HUES6 (cell line): ENCODE measurements at regions not wholly inside any gene's neighbourhood (a gene's known extent, or its start where the extent isn't known, plus 50 kb on each side); places are given as distances from the start of the nearest gene placed in this dataset.
A peak's percentile ranks its signal among the peaks of the same experiment; 100 is the strongest.

Experiments used
- H3K27ac ChIP-seq: 2 replicates; pipeline ENCODE4 v1.7.0; 2013; ENCODE audit warnings: low read depth, mild to moderate bottlenecking, low read length, inconsistent platforms
- H3K27me3 ChIP-seq: 2 replicates; pipeline ENCODE4 v1.6.1; 2013; ENCODE audit warnings: low read length; ENCODE audit not compliant: control insufficient read depth, insufficient read depth
- H3K36me3 ChIP-seq: 2 replicates; pipeline ENCODE4 v1.6.1; 2013; ENCODE audit warnings: low read length; ENCODE audit not compliant: control insufficient read depth, insufficient read depth
- H3K4me1 ChIP-seq: 2 replicates; pipeline ENCODE4 v1.6.1; 2013; ENCODE audit warnings: low read length; ENCODE audit not compliant: control insufficient read depth, insufficient read depth
- H3K4me3 ChIP-seq: 2 replicates; pipeline ENCODE4 v1.5.1; 2013; ENCODE audit warnings: low read depth, low read length
- H3K9ac ChIP-seq: one replicate; pipeline ENCODE4 v1.6.1; 2013; ENCODE audit warnings: mild to moderate bottlenecking, low read length
- H3K9me3 ChIP-seq: 2 replicates; pipeline ENCODE4 v1.6.1; 2013; ENCODE audit warnings: low read depth, low read length; ENCODE audit not compliant: control insufficient read depth, insufficient read depth

GRCh38 chr16:85524630-85525419 lies 88.3 kb upstream of the GSE1 start:
- H3K9me3 ChIP-seq, result no peaks in the 10 kb centered on the region
- H3K36me3 ChIP-seq, result no peaks in the 10 kb centered on the region
- H3K4me1 ChIP-seq, result peaks cover 38% of the 10 kb centered on the region
- no peaks in the 10 kb centered on the region for H3K27me3 ChIP-seq
- H3K9ac ChIP-seq, result peak overlapping the region; percentile 56
- peak overlapping the region; percentile 65 for H3K27ac ChIP-seq
- H3K4me3 ChIP-seq, result no peak overlapping the region

- peak overlapping the region; percentile 56 for H3K9ac ChIP-seq
These were observed 87.5 kb upstream of the GSE1 start for GRCh38 chr16:85525420-85526184.

GRCh38 chr16:85526185-85526974 lies 86.7 kb upstream of the GSE1 start:
- Histone ChIP-seq H3K27me3 (no peaks in the 10 kb centered on the region), H3K9ac (no peak overlapping the region), H3K4me1 (peaks cover 38% of the 10 kb centered on the region), H3K36me3 (no peaks in the 10 kb centered on the region), H3K27ac (no peak overlapping the region), H3K4me3 (no peak overlapping the region), H3K9me3 (no peaks in the 10 kb centered on the region)

More at GRCh38 chr16:85525420-85526184, 87.5 kb upstream of the GSE1 start:
- Histone ChIP-seq H3K4me1 (peaks cover 38% of the 10 kb centered on the region), H3K36me3 (no peaks in the 10 kb centered on the region), H3K4me3 (no peak overlapping the region), H3K9me3 (no peaks in the 10 kb centered on the region), H3K27ac (peak overlapping the region; percentile 65; the same call in 1 of the 2 replicates), H3K27me3 (no peaks in the 10 kb centered on the region)

- Histone ChIP-seq H3K9me3 (no peaks in the 10 kb centered on the region), H3K36me3 (no peaks in the 10 kb centered on the region), H3K27ac (no peak overlapping the region), H3K27me3 (no peaks in the 10 kb centered on the region), H3K4me3 (no peak overlapping the region), H3K4me1 (peaks cover 38% of the 10 kb centered on the region), H3K9ac (no peak overlapping the region)
These were observed 85.9 kb upstream of the GSE1 start for GRCh38 chr16:85527042-85527766.

GRCh38 chr16:85527767-85528297 lies 85.3 kb upstream of the GSE1 start:
- no peaks in the 10 kb centered on the region for H3K27me3 ChIP-seq
- no peak overlapping the region for H3K4me3 ChIP-seq
- H3K9me3 ChIP-seq, result no peaks in the 10 kb centered on the region
- no peak overlapping the region for H3K27ac ChIP-seq
- peaks cover 36% of the 10 kb centered on the region for H3K4me1 ChIP-seq
- H3K36me3 ChIP-seq, result no peaks in the 10 kb centered on the region
- no peak overlapping the region for H3K9ac ChIP-seq

- H3K27me3 ChIP-seq, result no peaks in the 10 kb centered on the region
These were observed 84.4 kb upstream of the GSE1 start for GRCh38 chr16:85528528-85529387.

GRCh38 chr16:85529489-85530369 lies 83.4 kb upstream of the GSE1 start:
- Histone ChIP-seq H3K9ac (no peak overlapping the region), H3K27ac (no peak overlapping the region), H3K9me3 (no peaks in the 10 kb centered on the region), H3K27me3 (no peaks in the 10 kb centered on the region), H3K36me3 (no peaks in the 10 kb centered on the region), H3K4me1 (peaks cover 20% of the 10 kb centered on the region), H3K4me3 (no peak overlapping the region)

More at GRCh38 chr16:85528528-85529387, 84.4 kb upstream of the GSE1 start:
- H3K27ac ChIP-seq, result no peak overlapping the region
- no peaks in the 10 kb centered on the region for H3K36me3 ChIP-seq
- peaks cover 27% of the 10 kb centered on the region for H3K4me1 ChIP-seq
- H3K4me3 ChIP-seq, result no peak overlapping the region
- no peak overlapping the region for H3K9ac ChIP-seq
- no peaks in the 10 kb centered on the region for H3K9me3 ChIP-seq

- no peaks in the 10 kb centered on the region for H3K27me3 ChIP-seq
- no peaks in the 10 kb centered on the region for H3K36me3 ChIP-seq
- H3K4me1 ChIP-seq, result peaks cover 20% of the 10 kb centered on the region
- H3K9ac ChIP-seq, result no peak overlapping the region
- H3K27ac ChIP-seq, result no peak overlapping the region
- no peak overlapping the region for H3K4me3 ChIP-seq
- H3K9me3 ChIP-seq, result no peaks in the 10 kb centered on the region
These were observed 82.8 kb upstream of the GSE1 start for GRCh38 chr16:85530370-85530739.

GRCh38 chr16:85531516-85531915 lies 81.6 kb upstream of the GSE1 start:
- no peak overlapping the region for H3K4me3 ChIP-seq
- no peaks in the 10 kb centered on the region for H3K36me3 ChIP-seq
- no peaks in the 10 kb centered on the region for H3K9me3 ChIP-seq
- peaks cover 21% of the 10 kb centered on the region; the same call in 1 of the 2 replicates for H3K4me1 ChIP-seq
- H3K9ac ChIP-seq, result no peak overlapping the region
- H3K27ac ChIP-seq, result no peak overlapping the region
- no peaks in the 10 kb centered on the region for H3K27me3 ChIP-seq
